NT2/D1 (cell line): ENCODE measurements at regions not wholly inside any gene's neighbourhood (a gene's known extent, or its start where the extent isn't known, plus 50 kb on each side); places are given as distances from the start of the nearest gene placed in this dataset.

Source experiments
- DNase-seq: peaks from one replicate; pipeline ENCODE4 v3.0.0-alpha.2; 2011; ENCODE audit warnings: low read depth, low spot score
- H3K27me3 ChIP-seq: 2 replicates; pipeline ENCODE4 v1.6.0; 2011; ENCODE audit warnings: mild to moderate bottlenecking; ENCODE audit not compliant: insufficient read length, insufficient read depth
- H3K36me3 ChIP-seq: 2 replicates; pipeline ENCODE4 v1.6.1; 2011; ENCODE audit warnings: mild to moderate bottlenecking, low read length, mixed read lengths; ENCODE audit not compliant: insufficient read depth, insufficient read length
- H3K4me1 ChIP-seq: 2 replicates; pipeline ENCODE4 v1.5.1; 2011; ENCODE audit not compliant: insufficient read depth, insufficient read length
- H3K4me3 ChIP-seq: 2 replicates; pipeline ENCODE4 v1.5.1; 2011; ENCODE audit warnings: low read depth; ENCODE audit not compliant: insufficient read length
- H3K9ac ChIP-seq: 2 replicates; pipeline ENCODE4 v1.6.0; 2011; ENCODE audit warnings: low read depth; ENCODE audit not compliant: insufficient read length
- H3K9me3 ChIP-seq: 2 replicates; pipeline ENCODE4 v1.5.1; 2011; ENCODE audit warnings: mild to moderate bottlenecking, low read length; ENCODE audit not compliant: insufficient read depth
- SUZ12 ChIP-seq: IDR thresholded peaks from 2 replicates; pipeline ENCODE4 v1.6.1; 2011; ENCODE audit not compliant: insufficient read length, insufficient read depth; ENCODE audit errors: extremely low read depth
- YY1 ChIP-seq: IDR thresholded peaks from 2 replicates; pipeline ENCODE4 v1.6.1; 2011; ENCODE audit not compliant: insufficient read length, insufficient read depth
- ZNF274 ChIP-seq: IDR thresholded peaks from 2 replicates; pipeline ENCODE4 v1.6.1; 2011; ENCODE audit warnings: mild to moderate bottlenecking, low read depth, low read length

DNA sequence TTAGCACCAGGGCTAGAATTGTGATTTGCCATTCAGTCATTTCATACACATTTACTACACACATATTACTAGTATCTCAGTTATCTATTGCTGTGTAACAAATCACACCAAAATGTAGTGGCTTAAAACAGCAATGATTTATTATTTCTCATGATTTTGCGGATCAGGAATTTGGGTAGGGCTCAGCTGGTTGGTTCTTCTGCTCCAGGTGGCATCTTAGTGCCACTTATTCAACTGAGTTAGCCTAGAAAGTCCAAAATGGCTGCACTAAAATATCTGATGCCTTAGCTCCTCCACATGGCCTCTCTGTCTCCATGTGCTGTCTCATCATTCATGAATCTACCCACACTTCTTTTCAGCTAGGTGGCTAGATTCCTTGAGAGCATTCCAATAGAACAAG lies 107.1 kb downstream of the ZFP36L2 start:
- H3K27me3 ChIP-seq = peaks cover 7% of the 10 kb centered on the region
- no peak overlapping the region for H3K4me3 ChIP-seq
- H3K9ac ChIP-seq = no peak overlapping the region
- H3K36me3 ChIP-seq = no peaks in the 10 kb centered on the region
- peaks cover 29% of the 10 kb centered on the region for H3K9me3 ChIP-seq
- TF ChIP-seq YY1 = no peak
- no peak for TF ChIP-seq ZNF274
- no peak for TF ChIP-seq SUZ12
- H3K4me1 ChIP-seq = peaks cover 2% of the 10 kb centered on the region
- DNase-seq = no peak

DNA sequence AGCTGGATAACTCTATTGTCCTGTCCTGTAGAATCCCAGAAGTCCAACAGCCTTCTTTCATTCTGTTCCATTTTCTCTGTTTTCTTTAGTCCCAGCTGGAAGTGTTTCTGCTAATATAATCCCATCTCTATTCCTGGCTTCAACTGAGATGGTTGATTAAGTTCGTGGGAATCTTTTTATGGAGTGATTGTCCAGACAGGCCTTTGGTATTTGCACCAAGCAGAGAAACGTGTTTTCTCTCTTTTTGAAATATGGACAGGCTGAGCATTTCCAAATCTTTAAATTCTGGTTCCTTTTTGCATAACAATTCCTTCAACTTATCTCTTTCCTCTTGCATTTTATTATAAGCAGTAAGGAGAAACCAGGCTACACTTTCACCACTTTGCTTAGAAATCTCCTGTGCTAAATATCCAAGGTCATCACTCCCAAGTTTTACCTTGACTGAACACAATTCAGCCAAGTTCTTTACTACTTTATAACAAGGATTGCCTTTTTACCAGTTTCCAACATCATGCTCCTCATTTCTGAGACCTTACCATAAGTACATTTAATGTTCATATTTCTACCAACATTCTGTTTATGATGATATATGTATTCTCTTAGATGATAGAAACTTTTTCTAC lies 108.8 kb downstream of the ZFP36L2 start:
- Histone ChIP-seq H3K36me3 (no peaks in the 10 kb centered on the region), H3K27me3 (peaks cover 7% of the 10 kb centered on the region), H3K4me1 (peaks cover 4% of the 10 kb centered on the region), H3K4me3 (no peak overlapping the region), H3K9ac (no peak overlapping the region), H3K9me3 (peaks cover 35% of the 10 kb centered on the region)
- DNase-seq = no peak
- TF ChIP-seq ZNF274 = no peak
- no peak for TF ChIP-seq YY1
- TF ChIP-seq SUZ12 = no peak

DNA sequence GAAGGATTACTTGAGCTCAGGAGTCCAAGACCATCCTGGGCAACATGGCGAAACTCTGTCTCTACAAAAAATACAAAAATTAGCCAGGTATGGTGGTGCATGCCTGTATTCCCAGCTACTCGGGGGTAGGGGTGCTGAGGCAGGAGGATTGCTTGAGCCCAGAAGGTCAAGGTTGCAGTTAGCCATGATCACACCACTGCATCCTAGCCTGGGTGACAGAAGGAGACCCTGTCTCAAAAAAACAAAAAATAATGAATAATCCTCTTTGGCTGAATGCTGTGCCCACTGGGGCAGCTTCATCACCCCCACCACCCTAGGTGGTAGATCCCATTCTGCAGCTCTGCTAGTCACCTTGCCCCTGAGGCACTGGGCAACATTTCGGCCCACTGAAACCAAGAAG lies 109.4 kb downstream of the ZFP36L2 start:
- no peak for TF ChIP-seq SUZ12
- no peak for TF ChIP-seq ZNF274
- no peak for TF ChIP-seq YY1
- Histone ChIP-seq H3K9me3 (peaks cover 36% of the 10 kb centered on the region), H3K36me3 (no peaks in the 10 kb centered on the region), H3K4me3 (no peak overlapping the region), H3K4me1 (peaks cover 4% of the 10 kb centered on the region), H3K9ac (no peak overlapping the region), H3K27me3 (peaks cover 7% of the 10 kb centered on the region)
- DNase-seq = no peak

DNA sequence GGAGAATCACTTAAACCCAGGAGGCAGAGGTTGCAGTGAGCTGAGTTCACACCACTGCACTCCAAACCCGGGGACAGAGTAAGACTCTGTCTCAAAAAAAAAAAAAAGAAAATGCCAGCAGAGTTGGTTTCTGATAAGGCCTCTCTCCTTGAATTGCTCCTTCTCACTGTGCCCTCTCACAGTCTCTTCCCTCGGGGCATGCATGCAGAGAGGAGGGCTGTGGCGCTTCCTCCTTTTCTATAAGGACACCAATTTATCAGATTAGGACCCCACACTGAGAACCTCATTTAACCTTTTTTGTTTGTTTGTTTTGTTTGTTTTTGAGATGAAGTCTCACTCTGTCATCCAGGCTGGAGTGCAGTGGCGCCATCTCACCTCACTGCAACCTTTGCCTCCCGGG lies 110.5 kb downstream of the ZFP36L2 start:
- no peak overlapping the region for H3K9ac ChIP-seq
- TF ChIP-seq YY1 (no peak), SUZ12 (no peak), ZNF274 (no peak)
- H3K27me3 ChIP-seq = peaks cover 7% of the 10 kb centered on the region
- H3K36me3 ChIP-seq = no peaks in the 10 kb centered on the region
- H3K4me1 ChIP-seq = peaks cover 4% of the 10 kb centered on the region
- no peak for DNase-seq
- no peak overlapping the region for H3K4me3 ChIP-seq
- H3K9me3 ChIP-seq = peaks cover 36% of the 10 kb centered on the region

DNA sequence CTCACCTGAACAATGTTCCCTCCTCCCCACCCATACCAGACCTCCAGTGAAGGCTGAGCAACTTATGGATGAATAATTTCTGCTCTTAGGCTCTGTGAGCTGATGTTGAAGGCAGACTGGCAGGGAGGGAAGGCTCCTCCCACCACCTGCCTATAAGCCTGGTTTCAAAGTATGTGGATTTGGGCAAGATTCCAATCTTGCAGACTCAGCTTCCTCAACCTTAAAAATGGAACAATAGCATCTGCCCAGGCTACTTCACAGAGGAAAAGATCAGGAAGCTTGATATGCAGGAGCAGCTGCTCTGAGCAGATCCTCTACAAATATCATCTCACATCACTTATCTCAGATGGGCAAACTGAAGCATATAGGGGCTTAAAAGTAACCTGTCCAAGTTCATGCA lies 112.2 kb downstream of the ZFP36L2 start:
- TF ChIP-seq ZNF274 (no peak), YY1 (no peak), SUZ12 (no peak)
- peaks cover 7% of the 10 kb centered on the region for H3K27me3 ChIP-seq
- DNase-seq = no peak
- peaks cover 4% of the 10 kb centered on the region for H3K4me1 ChIP-seq
- peaks cover 29% of the 10 kb centered on the region for H3K9me3 ChIP-seq
- no peaks in the 10 kb centered on the region for H3K36me3 ChIP-seq
- H3K4me3 ChIP-seq = no peak overlapping the region
- no peak overlapping the region for H3K9ac ChIP-seq

DNA sequence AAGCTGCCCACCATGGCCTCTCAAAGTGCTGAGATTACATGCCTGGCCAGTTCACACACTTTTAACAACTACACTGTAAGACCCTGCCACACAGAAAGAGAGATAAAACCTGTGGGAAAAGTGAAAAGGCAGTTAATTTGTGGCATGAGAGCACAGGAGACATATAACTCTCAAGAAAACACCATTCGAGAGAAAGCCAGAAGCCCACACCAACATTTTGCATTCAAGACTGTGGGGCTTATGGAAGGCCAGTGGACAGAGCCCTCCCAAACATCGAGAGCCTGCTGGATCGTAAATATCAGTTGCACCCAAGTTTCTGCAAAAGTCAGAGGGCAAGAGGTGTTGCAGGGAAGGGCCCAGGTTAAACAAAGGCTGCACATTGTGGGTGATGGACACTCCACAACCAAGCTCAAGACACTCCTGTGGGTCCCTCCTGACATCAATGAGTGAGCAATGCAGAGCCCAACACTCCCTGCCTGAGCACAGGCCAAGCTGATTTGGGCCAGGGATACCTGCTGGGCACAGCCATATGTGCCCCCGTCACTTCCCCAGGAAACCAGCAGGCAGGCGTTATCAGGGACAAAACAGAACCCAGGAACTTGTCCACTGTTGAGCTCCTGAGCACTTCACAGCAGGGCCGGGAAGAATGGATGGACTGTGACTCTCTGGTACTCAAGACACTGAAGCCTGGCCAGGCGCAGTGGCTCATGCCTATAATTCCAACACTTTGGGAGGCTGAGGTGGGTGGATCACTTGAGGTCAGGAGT lies 114.4 kb downstream of the ZFP36L2 start:
- H3K4me3 ChIP-seq = no peak overlapping the region
- H3K9me3 ChIP-seq = peaks cover 7% of the 10 kb centered on the region; the same call in 1 of the 2 replicates
- H3K9ac ChIP-seq = no peak overlapping the region
- H3K4me1 ChIP-seq = peaks cover 8% of the 10 kb centered on the region
- TF ChIP-seq SUZ12 = no peak
- no peak for TF ChIP-seq ZNF274
- TF ChIP-seq YY1 = no peak
- peaks cover 7% of the 10 kb centered on the region for H3K27me3 ChIP-seq
- no peak for DNase-seq
- H3K36me3 ChIP-seq = no peaks in the 10 kb centered on the region

DNA sequence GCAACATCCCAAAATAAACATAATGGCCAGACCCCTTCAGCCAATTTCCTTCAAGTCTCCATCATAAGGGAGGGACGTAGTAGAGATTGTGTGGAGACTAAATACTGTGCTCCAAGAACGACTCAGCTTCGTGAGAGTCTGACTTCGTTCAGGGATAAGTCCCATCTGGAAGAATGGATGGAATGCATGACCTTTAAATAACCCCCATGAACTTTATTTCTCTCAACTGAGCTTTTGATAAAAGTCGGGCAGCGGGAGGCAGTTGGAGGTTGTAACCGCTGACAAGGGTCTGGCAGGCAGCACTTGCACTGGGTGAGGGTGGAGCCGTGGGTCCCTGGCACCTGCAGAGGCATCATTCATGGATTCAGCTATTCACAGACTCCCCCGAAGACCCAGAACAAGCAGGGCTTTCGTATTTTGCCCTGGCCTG lies 115.9 kb downstream of the ZFP36L2 start:
- no peak overlapping the region for H3K9ac ChIP-seq
- H3K9me3 ChIP-seq = 0 out of 2 replicates have a peak, but pooled peaks cover 6% of the 10 kb centered on the region
- TF ChIP-seq SUZ12 (no peak), YY1 (no peak), ZNF274 (no peak)
- H3K27me3 ChIP-seq = peaks cover 7% of the 10 kb centered on the region
- no peak for DNase-seq
- H3K4me1 ChIP-seq = peaks cover 13% of the 10 kb centered on the region
- no peaks in the 10 kb centered on the region for H3K36me3 ChIP-seq
- no peak overlapping the region for H3K4me3 ChIP-seq

DNA sequence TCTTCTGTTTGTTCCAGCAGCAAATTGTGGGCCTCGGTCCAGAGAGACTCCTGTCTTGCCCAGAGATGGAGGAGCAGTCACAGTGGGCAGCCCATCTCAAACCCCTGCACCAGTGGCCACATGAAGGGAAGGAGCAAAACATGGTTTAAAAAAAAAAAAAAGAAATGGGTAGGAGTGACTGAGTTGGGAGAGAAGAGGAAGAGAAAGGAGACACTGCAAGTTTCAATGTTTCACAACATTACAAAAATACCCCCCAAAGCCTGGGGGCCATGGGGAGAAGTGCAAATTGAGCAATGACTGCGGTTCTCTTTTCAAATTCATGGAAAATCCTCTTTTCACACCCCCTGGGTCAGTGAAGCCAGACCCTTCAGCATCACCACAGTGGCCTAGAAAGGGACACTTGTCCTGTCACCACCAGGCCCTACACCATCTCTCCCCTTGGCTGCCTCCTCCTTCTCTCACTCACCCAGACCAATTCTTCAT lies 117.1 kb downstream of the ZFP36L2 start:
- Histone ChIP-seq H3K4me1 (peaks cover 12% of the 10 kb centered on the region), H3K4me3 (no peak overlapping the region), H3K36me3 (no peaks in the 10 kb centered on the region), H3K27me3 (no peaks in the 10 kb centered on the region), H3K9ac (no peak overlapping the region), H3K9me3 (peaks cover 9% of the 10 kb centered on the region; the same call in 1 of the 2 replicates)
- TF ChIP-seq YY1 (no peak), ZNF274 (no peak), SUZ12 (no peak)
- DNase-seq = no peak
